Epithelial cell of esophagus (primary cell): ENCODE measurements at regions not wholly inside any gene's neighbourhood (a gene's known extent, or its start where the extent isn't known, plus 50 kb on each side); places are given as distances from the start of the nearest gene placed in this dataset.
"Not testable (repeated sequence)": the region's sequence is repeated elsewhere in the genome, so short reads cannot be mapped to it uniquely, and the experiment has no call there.

Experiments
- DNase-seq: peaks from one replicate; pipeline ENCODE4 v3.0.0; 2010; ENCODE audit warnings: low read depth
- H3K4me3 ChIP-seq: 2 replicates; pipeline ENCODE4 v1.5.1; 2011; ENCODE audit warnings: mild to moderate bottlenecking, low read length, control low read depth
- CTCF ChIP-seq: IDR thresholded peaks from 2 replicates; pipeline ENCODE4 v1.5.1; 2011; ENCODE audit warnings: low read depth, mild to moderate bottlenecking, low read length, control low read depth, inconsistent platforms; ENCODE audit not compliant: insufficient read depth; ENCODE audit errors: missing control alignments

GRCh38 chr1:55444667-55445066, 229.5 kb upstream of the USP24 start:
- no peak for TF ChIP-seq CTCF

GRCh38 chr1:55443175-55443915, 228.2 kb upstream of the USP24 start:
- peak; percentile 70 for DNase-seq
- no peak overlapping the region for H3K4me3 ChIP-seq

More at GRCh38 chr1:55444667-55445066, 229.5 kb upstream of the USP24 start:
- H3K4me3 ChIP-seq, result no peak overlapping the region
- no peak for DNase-seq

GRCh38 chr1:55441489-55441888, 226.3 kb upstream of the USP24 start:
- H3K4me3 ChIP-seq, result no peak overlapping the region
- no peak for TF ChIP-seq CTCF
- DNase-seq, result no peak

More at GRCh38 chr1:55443175-55443915, 228.2 kb upstream of the USP24 start:
- TF ChIP-seq CTCF, result no peak

- no peak for DNase-seq
- no peak for TF ChIP-seq CTCF
- no peak overlapping the region for H3K4me3 ChIP-seq
These were observed 222.5 kb upstream of the USP24 start for GRCh38 chr1:55437692-55438091.

- not testable (repeated sequence) for DNase-seq, H3K4me3 ChIP-seq
These were observed 215.6 kb upstream of the USP24 start for GRCh38 chr1:55430720-55431119.

GRCh38 chr1:55430206-55430605, 215.0 kb upstream of the USP24 start:
- not testable (repeated sequence) for DNase-seq, H3K4me3 ChIP-seq

GRCh38 chr1:55428944-55429931, 214.1 kb upstream of the USP24 start:
- DNase-seq, result peak; percentile 95
- no peak for TF ChIP-seq CTCF
- no peak overlapping the region for H3K4me3 ChIP-seq

- DNase-seq, result no peak
- no peak for TF ChIP-seq CTCF
- H3K4me3 ChIP-seq, result no peak overlapping the region
These were observed 213.1 kb upstream of the USP24 start for GRCh38 chr1:55428231-55428630.
